Spleen (tissue), 11 donors: ENCODE measurements at regions not wholly inside any gene's neighbourhood (a gene's known extent, or its start where the extent isn't known, plus 50 kb on each side); places are given as distances from the start of the nearest gene placed in this dataset.

ENCODE experiments used
- DNase-seq: peaks from one replicate; pipeline ENCODE4 v3.0.0-alpha.2; 2020
- H3K27ac ChIP-seq, 8 donors: fragments of 200-600 bp; sonication (generic) in 7 of 8; 1 replicate in 4 of 8; 2 replicates in 4 of 8; pipeline versions ENCODE4 v1.5.0 to v1.8.0; 2016 to 2021; ENCODE audit warnings: inconsistent platforms in 4 of 8, mild to moderate bottlenecking in 4 of 8, moderate library complexity in 1 of 8
- H3K27me3 ChIP-seq, 7 donors: fragments of 200-600 bp; sonication (generic) in 6 of 7; replicated peaks in 1 of 7; 1 replicate in 4 of 7; 2 replicates in 3 of 7; pipeline versions ENCODE4 v1.5.0 to v1.8.0; 2016 to 2021; ENCODE audit warnings: inconsistent platforms in 3 of 7, mild to moderate bottlenecking in 1 of 7
- H3K36me3 ChIP-seq, 6 donors: fragments of 200-600 bp; sonication (generic) in 5 of 6; 1 replicate in 4 of 6; 2 replicates in 2 of 6; pipeline versions ENCODE4 v1.5.0 to v1.8.0; 2016 to 2021; ENCODE audit warnings: inconsistent platforms in 2 of 6
- H3K4me1 ChIP-seq, 6 donors: fragments of 200-600 bp; sonication (generic) in 5 of 6; 1 replicate in 3 of 6; 2 replicates in 3 of 6; pipeline versions ENCODE4 v1.5.0 to v1.8.0; 2016 to 2021; ENCODE audit warnings: inconsistent platforms in 3 of 6
- H3K4me3 ChIP-seq, 8 donors: fragments of 200-600 bp; sonication (generic) in 7 of 8; 1 replicate in 4 of 8; 2 replicates in 4 of 8; pipeline versions ENCODE4 v1.5.0 to v1.8.0; 2016 to 2021; ENCODE audit warnings: inconsistent platforms in 4 of 8, mild to moderate bottlenecking in 4 of 8, moderate library complexity in 2 of 8
- H3K9me3 ChIP-seq, 8 donors: fragments of 200-600 bp; sonication (generic) in 7 of 8; 1 replicate in 4 of 8; 2 replicates in 4 of 8; pipeline versions ENCODE4 v1.5.0 to v1.8.0; 2016 to 2021; ENCODE audit warnings: inconsistent platforms in 4 of 8
- POLR2A ChIP-seq, 3 donors: fragments of 450-650 bp; IDR thresholded peaks; one replicate each; pipeline ENCODE4 v1.5.1; 2017; ENCODE audit warnings: antibody characterized with exemption in 3 of 3, mild to moderate bottlenecking in 1 of 3
- POLR2AphosphoS5 ChIP-seq, 3 donors: sonication (generic); formaldehyde crosslinking; IDR thresholded peaks; one replicate each; pipeline ENCODE4 v1.5.1; 2017; ENCODE audit warnings: antibody characterized with exemption in 3 of 3
- WGBS, 5 donors: extraction: QIAGEN DNeasy Blood & Tissue Kit in 3 of 5; methylation state at CpG; one replicate each; pipeline versions ENCODE4 v1.1.5 to v1.1.7; 2013 to 2018; 5-methylcytosine and 5-hydroxymethylcytosine counted together
- intact Hi-C: fragments of 100-400 bp; cut with DNase I; formaldehyde crosslinking; loops from one replicate; pipeline ENCODE4 v1.15.0; 2023; ENCODE audit warnings: low total_unique reads
- TF ChIP-seq, protein P1 (sequence below), 11 experiments: fragments of 200-600 bp in 7 of 11; fragments of 450-650 bp in 4 of 11; sonication (generic) in 4 of 11; IDR thresholded peaks in 8 of 11; conservative IDR thresholded peaks in 3 of 11; 1 replicate in 7 of 11; 2 replicates in 4 of 11; pipeline versions ENCODE4 v1.4.0 to v1.8.0; 2016 to 2021; ENCODE audit warnings: antibody characterized with exemption in 11 of 11, inconsistent platforms in 4 of 11, mild to moderate bottlenecking in 1 of 11
- donor health status: healthy with polysubstance abuse.
- donor health status: DM: no; HTN: no; CAD: no; lungs with moderate emphysema.
- donor health status: DM: no; HTN: no; CAD: no.
- donor health status: Bipolar disorder and iron deficiency.
- donor health status: healthy.
- donor health status: DM: no; HTN: no; CAD: no.
- donor health status: DM: yes; HTN: yes; CAD: no.

DNA sequence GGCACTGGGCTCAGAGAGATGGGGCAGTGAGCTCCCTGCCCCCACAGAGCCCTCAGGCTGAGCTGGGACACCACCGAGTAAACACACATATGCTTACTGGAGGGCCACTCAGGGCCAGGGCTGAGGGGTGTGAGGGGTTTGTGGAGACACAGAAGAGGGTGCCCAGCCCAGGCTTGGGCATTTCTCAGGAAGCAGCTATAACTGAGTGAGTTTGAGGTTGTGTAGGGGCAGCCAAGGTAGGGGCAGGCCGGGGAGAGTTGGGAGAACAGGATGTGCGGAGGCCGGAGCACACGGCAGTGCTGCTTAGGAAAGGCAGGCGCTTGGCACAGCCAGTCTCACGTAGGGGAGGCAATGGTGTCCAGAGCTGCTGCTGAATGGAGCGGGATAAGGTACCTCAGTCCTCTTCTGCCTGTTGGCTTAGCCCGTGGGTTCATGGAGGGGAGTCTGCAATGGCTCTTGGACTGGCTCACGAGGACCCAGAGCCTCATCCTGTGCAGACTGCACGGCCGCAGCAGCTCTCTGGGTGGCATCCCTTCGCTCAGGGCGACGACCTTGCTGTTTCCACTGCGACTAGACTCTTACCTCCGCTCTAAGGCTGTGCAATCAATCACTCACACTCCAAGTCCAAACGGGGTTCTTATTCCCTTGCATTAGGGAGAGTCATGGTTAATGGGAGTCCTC lies 466.1 kb upstream of the HS6ST1 start:
- no peak overlapping the region for H3K4me3 ChIP-seq
- DNase-seq = peak; percentile 47
- intact Hi-C loops = no loop called here
- H3K27ac ChIP-seq = no peak overlapping the region
- WGBS, 5 donors = 77 to 87% (median 87%) methylated on average over 18 of the region's 18 CpGs
- H3K27me3 ChIP-seq = peaks cover 0 to 5% (median 0%) of the 10 kb centered on the region in 7 donors
- H3K9me3 ChIP-seq = no peaks in the 10 kb centered on the region
- H3K36me3 ChIP-seq = no peaks in the 10 kb centered on the region
- TF ChIP-seq POLR2A (IDR thresholded peaks at IDR 0.05) (no peak), POLR2AphosphoS5 (IDR thresholded peaks at IDR 0.05) (no peak)
- TF ChIP-seq, protein P1, sequence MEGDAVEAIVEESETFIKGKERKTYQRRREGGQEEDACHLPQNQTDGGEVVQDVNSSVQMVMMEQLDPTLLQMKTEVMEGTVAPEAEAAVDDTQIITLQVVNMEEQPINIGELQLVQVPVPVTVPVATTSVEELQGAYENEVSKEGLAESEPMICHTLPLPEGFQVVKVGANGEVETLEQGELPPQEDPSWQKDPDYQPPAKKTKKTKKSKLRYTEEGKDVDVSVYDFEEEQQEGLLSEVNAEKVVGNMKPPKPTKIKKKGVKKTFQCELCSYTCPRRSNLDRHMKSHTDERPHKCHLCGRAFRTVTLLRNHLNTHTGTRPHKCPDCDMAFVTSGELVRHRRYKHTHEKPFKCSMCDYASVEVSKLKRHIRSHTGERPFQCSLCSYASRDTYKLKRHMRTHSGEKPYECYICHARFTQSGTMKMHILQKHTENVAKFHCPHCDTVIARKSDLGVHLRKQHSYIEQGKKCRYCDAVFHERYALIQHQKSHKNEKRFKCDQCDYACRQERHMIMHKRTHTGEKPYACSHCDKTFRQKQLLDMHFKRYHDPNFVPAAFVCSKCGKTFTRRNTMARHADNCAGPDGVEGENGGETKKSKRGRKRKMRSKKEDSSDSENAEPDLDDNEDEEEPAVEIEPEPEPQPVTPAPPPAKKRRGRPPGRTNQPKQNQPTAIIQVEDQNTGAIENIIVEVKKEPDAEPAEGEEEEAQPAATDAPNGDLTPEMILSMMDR (IDR thresholded peaks at IDR 0.05 in 8 of 11, conservative IDR thresholded peaks at IDR 0.05 in 3 of 11) = no peak
- H3K4me1 ChIP-seq = no peaks in the 10 kb centered on the region

DNA sequence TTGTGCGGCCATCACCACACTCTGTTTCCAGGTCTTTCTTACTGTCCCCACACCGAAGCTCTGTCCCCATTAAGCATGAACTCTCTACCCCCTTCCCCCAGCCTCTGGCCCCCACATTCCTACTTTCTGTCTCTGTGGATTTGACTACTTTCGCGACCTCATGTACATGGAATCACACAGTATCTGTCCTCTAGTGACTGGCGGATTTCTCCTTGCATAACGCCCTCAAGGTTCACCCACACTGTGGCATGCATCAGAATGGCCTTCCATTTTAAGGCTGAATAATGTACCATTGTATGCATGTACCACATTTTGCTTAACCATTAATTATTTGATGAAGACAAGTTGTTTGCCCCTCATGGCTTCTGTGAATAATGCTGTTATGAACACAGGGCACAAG lies 467.6 kb upstream of the HS6ST1 start:
- no peak overlapping the region for H3K27ac ChIP-seq
- intact Hi-C loops = no loop called here
- H3K27me3 ChIP-seq = peaks cover 0 to 5% (median 0%) of the 10 kb centered on the region in 7 donors
- H3K4me1 ChIP-seq = no peaks in the 10 kb centered on the region
- H3K36me3 ChIP-seq = no peaks in the 10 kb centered on the region
- H3K9me3 ChIP-seq = no peaks in the 10 kb centered on the region
- no peak overlapping the region for H3K4me3 ChIP-seq
- TF ChIP-seq POLR2AphosphoS5 (IDR thresholded peaks at IDR 0.05) = no peak
- no peak for TF ChIP-seq POLR2A (IDR thresholded peaks at IDR 0.05)
- TF ChIP-seq, protein P1 (IDR thresholded peaks at IDR 0.05 in 8 of 11, conservative IDR thresholded peaks at IDR 0.05 in 3 of 11) = no peak
- DNase-seq = no peak
- WGBS, 5 donors = 90 to 94% (median 93%) methylated on average over 6 of the region's 6 CpGs

DNA sequence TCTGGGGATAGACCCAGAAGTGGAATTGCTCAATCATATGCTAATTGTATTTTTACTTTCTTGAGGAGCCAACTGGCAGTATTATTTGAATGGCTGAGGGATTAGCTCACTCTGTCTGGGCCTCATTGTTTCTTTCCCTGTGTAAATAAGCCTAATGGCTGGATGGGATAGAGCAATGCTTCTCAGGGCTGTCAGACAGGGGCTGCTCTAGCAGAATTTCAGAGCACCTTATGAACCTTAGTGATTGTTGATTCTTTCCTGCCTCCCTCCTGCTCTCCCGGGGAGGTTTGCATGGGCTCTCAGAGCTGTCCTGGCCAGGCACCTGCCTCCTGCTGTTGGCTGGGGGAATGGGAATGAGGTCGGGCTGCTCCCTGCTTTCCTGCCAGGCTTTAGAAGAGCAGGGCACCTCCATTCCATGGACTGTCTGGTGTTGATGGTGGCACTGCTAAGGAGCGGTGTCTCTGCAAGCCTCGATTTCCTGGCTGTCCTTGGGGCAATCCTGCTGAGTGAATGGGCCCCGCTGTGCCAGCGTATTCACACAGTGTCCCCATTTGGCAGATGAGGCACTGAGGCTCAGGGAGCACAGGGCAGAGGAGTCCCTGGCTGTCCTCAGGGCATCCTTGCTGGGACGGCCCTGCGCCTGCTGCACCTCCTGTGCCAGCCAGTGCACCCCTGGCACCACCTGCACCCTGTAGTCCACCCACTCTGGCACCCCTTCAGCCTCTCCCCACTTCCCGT lies 468.2 kb upstream of the HS6ST1 start:
- Histone ChIP-seq H3K27ac (no peak overlapping the region), H3K4me3 (no peak overlapping the region), H3K4me1 (no peaks in the 10 kb centered on the region), H3K27me3 (peaks cover 0 to 5% (median 0%) of the 10 kb centered on the region in 7 donors), H3K36me3 (no peaks in the 10 kb centered on the region), H3K9me3 (no peaks in the 10 kb centered on the region)
- DNase-seq = peak; percentile 55
- TF ChIP-seq, protein P1 (IDR thresholded peaks at IDR 0.05 in 8 of 11, conservative IDR thresholded peaks at IDR 0.05 in 3 of 11) = no peak
- TF ChIP-seq POLR2A (IDR thresholded peaks at IDR 0.05) (no peak), POLR2AphosphoS5 (IDR thresholded peaks at IDR 0.05) (no peak)
- intact Hi-C loops = no loop called here
- 79 to 86% (median 86%) methylated on average over 7 to 9 of the region's 9 CpGs for WGBS, 5 donors

- no peak overlapping the region for H3K4me3 ChIP-seq
- TF ChIP-seq, protein P1 (IDR thresholded peaks at IDR 0.05 in 8 of 11, conservative IDR thresholded peaks at IDR 0.05 in 3 of 11) = no peak
- TF ChIP-seq POLR2A (IDR thresholded peaks at IDR 0.05) (no peak), POLR2AphosphoS5 (IDR thresholded peaks at IDR 0.05) (no peak)
- no peaks in the 10 kb centered on the region for H3K4me1 ChIP-seq
- H3K27me3 ChIP-seq = peaks cover 0 to 5% (median 0%) of the 10 kb centered on the region in 7 donors
- 82 to 93% (median 88%) methylated on average over 14 of the region's 14 CpGs for WGBS, 5 donors
- H3K36me3 ChIP-seq = no peaks in the 10 kb centered on the region
- H3K27ac ChIP-seq = no peak overlapping the region
- DNase-seq = peak; percentile 46
- intact Hi-C loops = no loop called here
- H3K9me3 ChIP-seq = no peaks in the 10 kb centered on the region
These were observed 468.9 kb upstream of the HS6ST1 start for GRCh38 chr2:128787616-128788015.
